ENCODE measurements at regions not wholly inside any gene's neighbourhood (a gene's known extent, or its start where the extent isn't known, plus 50 kb on each side); places are given as distances from the start of the nearest gene placed in this dataset.

- TF ChIP-seq POLR2A (IDR thresholded peaks at IDR 0.05) (no peak), CTCF (IDR thresholded peaks at IDR 0.05) (no peak)
Measured at GRCh38 chr6:101232961-101233360, 160.5 kb upstream of the GRIK2 start.

All from adrenal gland (tissue), 5 donors.